C4-2B (cell line): ENCODE measurements at regions not wholly inside any gene's neighbourhood (a gene's known extent, or its start where the extent isn't known, plus 50 kb on each side); places are given as distances from the start of the nearest gene placed in this dataset.
"Not testable (repeated sequence)": the region's sequence is repeated elsewhere in the genome, so short reads cannot be mapped to it uniquely, and the experiment has no call there.

Source experiments
- CTCF ChIP-seq: fragments of 450-650 bp; conservative IDR thresholded peaks from 2 replicates; pipeline ENCODE4 v1.5.1; 2017; ENCODE audit warnings: mild to moderate bottlenecking
- ZFX ChIP-seq: fragments of 450-650 bp; IDR thresholded peaks from 2 replicates; pipeline ENCODE4 v1.6.1; 2017

DNA sequence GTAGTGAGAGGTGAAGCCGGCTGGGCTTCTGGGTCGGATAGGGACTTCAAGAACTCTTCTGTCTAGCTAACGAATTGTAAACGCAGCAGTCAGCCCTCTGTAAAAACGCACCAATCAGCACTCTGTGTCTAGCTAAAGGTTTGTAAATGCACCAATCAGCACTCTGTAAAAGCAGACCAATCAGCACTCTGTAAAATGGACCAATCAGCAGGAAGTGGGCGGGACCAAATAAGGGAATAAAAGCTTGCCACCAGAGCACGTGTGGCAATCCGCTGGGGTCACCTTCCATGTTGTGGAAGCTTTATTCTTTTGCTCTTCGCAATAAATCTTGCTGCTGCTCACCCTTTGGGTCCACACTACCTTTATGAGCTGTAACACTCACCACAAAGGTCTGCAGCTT lies 267.9 kb downstream of the INHBA start:
- not testable (repeated sequence) for TF ChIP-seq CTCF, ZFX
